ENCODE measurements at regions not wholly inside any gene's neighbourhood (a gene's known extent, or its start where the extent isn't known, plus 50 kb on each side); places are given as distances from the start of the nearest gene placed in this dataset.

GRCh38 chr1:37393173-37394120 is 80.9 kb upstream of the ZC3H12A start:
- no peak for DNase-seq (ENCODE audit: low spot score)
- TF ChIP-seq, protein P1, sequence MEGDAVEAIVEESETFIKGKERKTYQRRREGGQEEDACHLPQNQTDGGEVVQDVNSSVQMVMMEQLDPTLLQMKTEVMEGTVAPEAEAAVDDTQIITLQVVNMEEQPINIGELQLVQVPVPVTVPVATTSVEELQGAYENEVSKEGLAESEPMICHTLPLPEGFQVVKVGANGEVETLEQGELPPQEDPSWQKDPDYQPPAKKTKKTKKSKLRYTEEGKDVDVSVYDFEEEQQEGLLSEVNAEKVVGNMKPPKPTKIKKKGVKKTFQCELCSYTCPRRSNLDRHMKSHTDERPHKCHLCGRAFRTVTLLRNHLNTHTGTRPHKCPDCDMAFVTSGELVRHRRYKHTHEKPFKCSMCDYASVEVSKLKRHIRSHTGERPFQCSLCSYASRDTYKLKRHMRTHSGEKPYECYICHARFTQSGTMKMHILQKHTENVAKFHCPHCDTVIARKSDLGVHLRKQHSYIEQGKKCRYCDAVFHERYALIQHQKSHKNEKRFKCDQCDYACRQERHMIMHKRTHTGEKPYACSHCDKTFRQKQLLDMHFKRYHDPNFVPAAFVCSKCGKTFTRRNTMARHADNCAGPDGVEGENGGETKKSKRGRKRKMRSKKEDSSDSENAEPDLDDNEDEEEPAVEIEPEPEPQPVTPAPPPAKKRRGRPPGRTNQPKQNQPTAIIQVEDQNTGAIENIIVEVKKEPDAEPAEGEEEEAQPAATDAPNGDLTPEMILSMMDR (IDR thresholded peaks at IDR 0.05; ENCODE audit: extremely low read depth, missing control alignments), result no peak

DNA sequence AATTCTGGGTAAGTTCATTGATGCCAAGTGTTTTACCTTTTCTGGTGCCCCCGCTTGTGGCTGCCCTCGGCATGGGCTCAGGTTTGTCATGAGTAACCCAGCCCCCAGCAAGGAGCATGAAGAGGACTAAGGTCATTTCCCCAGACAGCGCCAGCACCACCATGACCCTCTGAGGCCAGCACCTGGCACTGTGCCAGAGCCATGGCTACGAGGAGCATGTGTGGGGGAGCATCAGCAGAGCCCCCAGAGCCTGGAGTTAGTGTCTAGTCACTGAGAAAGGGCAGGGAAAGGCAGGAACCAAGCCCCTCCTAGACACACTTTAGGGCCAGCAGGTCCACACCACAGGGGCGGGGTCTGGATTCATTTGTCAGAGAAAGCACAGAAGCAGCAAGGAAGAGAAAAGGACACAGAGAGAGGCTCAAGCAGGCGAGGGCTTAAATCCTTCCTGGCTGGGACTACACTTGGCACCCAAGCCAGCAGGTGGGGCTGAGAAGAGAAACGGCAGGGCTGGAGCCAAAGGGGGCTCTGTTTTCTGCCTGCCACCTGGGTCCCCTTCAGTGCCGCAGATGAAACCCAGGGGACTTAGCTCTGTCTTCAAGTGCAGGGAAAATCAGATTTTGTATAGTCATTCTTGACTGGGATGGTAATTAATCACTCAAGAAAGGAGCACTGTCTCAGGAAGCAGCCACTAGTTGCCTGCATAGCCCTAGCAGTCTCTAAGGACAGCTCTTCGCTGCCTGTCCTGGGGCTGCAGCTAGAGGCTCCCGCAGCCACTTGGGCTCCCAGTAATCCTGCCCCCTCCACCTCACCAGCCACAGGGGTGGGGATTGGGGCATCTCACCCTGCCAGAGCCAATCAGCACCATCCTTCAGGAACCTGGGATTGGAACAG is 79.6 kb upstream of the ZC3H12A start:
- TF ChIP-seq, protein P1 (IDR thresholded peaks at IDR 0.05; ENCODE audit: extremely low read depth, missing control alignments), result no peak
- no peak for DNase-seq (ENCODE audit: low spot score)

DNA sequence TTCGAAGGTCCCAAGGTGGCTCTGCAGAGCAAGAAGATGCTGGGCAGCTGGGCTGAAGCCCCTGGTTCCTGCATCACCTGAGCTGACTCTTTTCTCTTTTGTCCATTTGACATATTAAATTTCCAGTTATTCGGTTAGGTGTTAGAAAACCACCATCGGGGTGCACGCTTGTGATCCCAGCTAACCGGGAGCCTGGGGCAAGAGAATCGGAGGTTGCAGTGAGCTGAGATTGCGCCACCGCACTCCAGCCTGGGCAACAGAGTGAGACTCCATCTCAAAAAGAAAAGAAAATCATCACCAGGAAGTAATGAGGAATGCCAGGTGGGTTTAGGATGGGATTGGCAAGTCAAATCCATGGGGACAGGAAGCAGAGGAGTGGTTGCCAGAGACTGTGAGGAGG is 76.3 kb upstream of the ZC3H12A start:
- TF ChIP-seq, protein P1 (IDR thresholded peaks at IDR 0.05; ENCODE audit: extremely low read depth, missing control alignments), result no peak
- no peak for DNase-seq (ENCODE audit: low spot score)

GRCh38 chr1:37399205-37399604 is 75.2 kb upstream of the ZC3H12A start:
- TF ChIP-seq, protein P1 (IDR thresholded peaks at IDR 0.05; ENCODE audit: extremely low read depth, missing control alignments), result no peak
- no peak for DNase-seq (ENCODE audit: low spot score)

DNA sequence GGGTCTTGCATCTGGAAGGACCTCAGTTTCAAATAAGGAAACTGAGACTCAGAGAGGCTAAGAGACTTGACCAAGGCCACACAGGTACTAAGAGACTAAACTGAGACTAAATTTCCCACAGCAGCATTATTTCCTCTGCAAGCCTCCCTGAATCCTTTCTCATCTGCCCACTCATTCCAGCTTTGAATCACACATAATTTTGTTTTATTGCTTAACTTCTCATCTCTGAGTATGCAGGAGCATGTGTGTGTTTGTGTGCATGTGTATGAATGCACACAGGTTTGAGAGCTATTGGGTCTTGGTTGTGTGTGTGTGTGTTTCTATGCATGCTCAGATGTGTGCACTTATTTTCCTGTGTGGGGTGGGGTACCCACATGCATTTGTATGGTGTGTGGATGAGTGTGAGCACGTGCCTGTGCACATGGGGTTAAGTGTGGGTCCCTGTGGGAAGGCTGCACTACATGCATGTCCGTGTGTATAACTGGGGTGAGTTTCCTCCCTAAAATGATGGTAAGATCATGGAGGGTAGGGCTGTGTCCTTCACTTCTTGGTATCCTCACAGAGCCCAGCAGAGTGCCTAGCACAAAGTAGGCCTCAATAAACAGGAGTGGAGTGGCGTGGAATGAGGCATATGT is 74.4 kb upstream of the ZC3H12A start:
- TF ChIP-seq, protein P1 (IDR thresholded peaks at IDR 0.05; ENCODE audit: extremely low read depth, missing control alignments), result no peak

DNA sequence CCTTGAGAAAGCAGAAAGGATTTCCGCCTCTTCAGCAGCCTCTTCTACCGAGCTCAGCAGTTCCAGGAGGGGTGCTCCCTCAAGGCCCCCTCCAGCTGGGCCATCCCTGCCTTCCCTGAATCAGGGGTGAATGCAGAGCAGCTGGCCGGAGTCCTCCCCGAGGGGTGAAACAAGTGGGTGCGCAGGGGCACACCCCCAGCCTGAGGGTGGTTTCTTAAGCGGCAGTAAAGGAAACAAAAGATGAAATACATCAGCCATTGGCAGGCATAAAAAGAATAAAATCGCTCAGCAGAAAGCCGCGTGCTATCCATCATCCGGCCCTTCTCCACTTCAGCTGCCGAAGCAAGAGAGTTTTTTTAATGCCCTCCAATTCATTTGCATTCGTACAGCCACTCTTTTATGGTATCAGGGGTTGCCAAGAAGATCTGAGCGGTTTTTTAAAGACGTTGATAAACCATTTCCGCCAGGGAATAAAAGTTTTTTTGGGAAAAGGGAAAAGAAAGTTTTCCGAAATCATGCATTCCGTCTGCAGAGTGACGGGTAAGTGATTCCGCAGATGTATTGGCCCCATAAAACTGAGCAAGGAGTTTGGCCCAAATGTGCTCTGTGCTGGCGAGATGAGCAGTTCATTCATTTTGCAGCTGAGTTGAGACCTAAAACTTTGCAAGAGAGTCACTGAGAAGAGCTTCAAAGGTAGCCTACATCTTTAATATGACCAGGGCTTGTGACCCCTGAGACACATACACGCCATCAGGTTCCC is 73.7 kb upstream of the ZC3H12A start:
- no peak for DNase-seq (ENCODE audit: low spot score)
- TF ChIP-seq, protein P1 (IDR thresholded peaks at IDR 0.05; ENCODE audit: extremely low read depth, missing control alignments), result no peak

More for the DNA sequence above, 74.4 kb upstream of the ZC3H12A start:
- no peak for DNase-seq (ENCODE audit: low spot score)
